A549 (cell line): ENCODE measurements at regions not wholly inside any gene's neighbourhood (a gene's known extent, or its start where the extent isn't known, plus 50 kb on each side); places are given as distances from the start of the nearest gene placed in this dataset.

Source experiments
- ATAC-seq, 2 experiments: fragments of 200-7000 bp in 1 of 2; fragments of >200 bp in 1 of 2; cut with Nextera tagmentation in 1 of 2; cut with Tn5 transposase in 1 of 2; 3 replicates each; pipeline versions ENCODE4 v1.8.0 to v1.9.1; 2018 to 2020; ENCODE audit warnings: mild to moderate bottlenecking in 1 of 2, moderate library complexity in 1 of 2
- CTCF ChIA-PET: fragments of 300-600 bp; sonication (Branson Sonifier 250); formaldehyde crosslinking; extraction: SDS; loops from one replicate; lab custom pipeline; 2021; ENCODE audit warnings: antibody characterized with exemption, inconsistent platforms; lab: Yijun Ruan, JAX
- POLR2A ChIA-PET: fragments of 350-600 bp; formaldehyde crosslinking; extraction: SDS; loops from one replicate; lab custom pipeline; 2021; ENCODE audit warnings: antibody characterized with exemption, inconsistent platforms; lab: Yijun Ruan, JAX
- DNase-seq, 2 experiments: peaks; one replicate each; pipeline versions ENCODE4 v3.0.0 to v3.0.0-alpha.2; 2011 to 2016; ENCODE audit warnings: low read depth in 1 of 2, low spot score in 1 of 2
- FAIRE-seq: peaks from 2 replicates; lab custom pipeline; 2011; peaks lifted over from hg19 to GRCh38; lab: Jason Lieb, UNC
- H3K27ac ChIP-seq, 2 experiments: fragments of >200 bp; sonication (Bioruptor Twin); formaldehyde crosslinking; 3 replicates each; pipeline ENCODE4 v1.5.1; 2016 to 2017
- H3K4me1 ChIP-seq: fragments of >200 bp; sonication (Bioruptor Twin); formaldehyde crosslinking; 3 replicates; pipeline ENCODE4 v1.6.1; 2016
- H3K4me2 ChIP-seq: fragments of >200 bp; sonication (Bioruptor Twin); formaldehyde crosslinking; 3 replicates; pipeline ENCODE4 v1.6.1; 2016
- H3K4me3 ChIP-seq: fragments of >200 bp; sonication (Bioruptor Twin); formaldehyde crosslinking; 3 replicates; pipeline ENCODE4 v1.5.1; 2016
- H3K9me3 ChIP-seq: fragments of >200 bp; sonication (Bioruptor Twin); formaldehyde crosslinking; 3 replicates; pipeline ENCODE4 v1.6.1; 2016
- ATOH8 ChIP-seq: fragments of 250-450 bp; sonication (Bioruptor Pico); IDR thresholded peaks from 2 replicates; pipeline ENCODE4 v1.5.0; 2020; ENCODE audit warnings: low read depth, mild to moderate bottlenecking, moderate library complexity
- BHLHE40 ChIP-seq: IDR thresholded peaks from 2 replicates; pipeline ENCODE4 v1.6.1; 2012; ENCODE audit warnings: low read depth, low read length, inconsistent platforms
- CEBPB ChIP-seq, 2 experiments: fragments of >200 bp in 1 of 2; sonication (Bioruptor Twin) in 1 of 2; formaldehyde crosslinking in 1 of 2; IDR thresholded peaks; 2 replicates each; pipeline ENCODE4 v1.6.1; 2012 to 2016
- CTCF ChIP-seq: fragments of >200 bp; sonication (Bioruptor Twin); formaldehyde crosslinking; IDR thresholded peaks from 3 replicates; pipeline ENCODE4 v1.5.1; 2016
- EP300 ChIP-seq, 2 experiments: fragments of >200 bp; sonication (Bioruptor Twin); formaldehyde crosslinking; IDR thresholded peaks; 2 replicates in 1 of 2; 3 replicates in 1 of 2; pipeline ENCODE4 v1.6.1; 2016 to 2017
- ESRRA ChIP-seq: fragments of 150-350 bp; IDR thresholded peaks from 2 replicates; pipeline ENCODE4 v1.6.1; 2014; ENCODE audit warnings: mild to moderate bottlenecking, low read length, borderline replicate concordance
- HMGXB4 ChIP-seq: fragments of 250-450 bp; sonication (Bioruptor Pico); IDR thresholded peaks from 2 replicates; pipeline ENCODE4 v1.5.0; 2021; ENCODE audit warnings: mild to moderate bottlenecking, moderate library complexity, borderline replicate concordance
- HOXB13 ChIP-seq: fragments of 250-450 bp; sonication (Bioruptor Pico); IDR thresholded peaks from 2 replicates; pipeline ENCODE4 v1.5.0; 2020; ENCODE audit warnings: low read depth, mild to moderate bottlenecking, moderate library complexity
- HOXB5 ChIP-seq: fragments of 250-450 bp; sonication (Bioruptor Pico); IDR thresholded peaks from 2 replicates; pipeline ENCODE4 v1.5.0; 2020; ENCODE audit warnings: mild to moderate bottlenecking, moderate library complexity
- JUNB ChIP-seq: fragments of >200 bp; sonication (Bioruptor Twin); formaldehyde crosslinking; IDR thresholded peaks from 2 replicates; pipeline ENCODE4 v1.6.1; 2016
- KDM1A ChIP-seq: fragments of 200-600 bp; sonication (generic); IDR thresholded peaks from 2 replicates; pipeline ENCODE4 v1.6.1; 2016; ENCODE audit warnings: low read depth, mild to moderate bottlenecking
- KDM5A ChIP-seq: fragments of 200-600 bp; sonication (generic); IDR thresholded peaks from 2 replicates; pipeline ENCODE4 v1.6.1; 2016; ENCODE audit warnings: antibody characterized with exemption, mild to moderate bottlenecking
- MAFK ChIP-seq: fragments of 450-650 bp; IDR thresholded peaks from 2 replicates; pipeline ENCODE4 v1.6.1; 2014; ENCODE audit not compliant: partially characterized antibody
- MAX ChIP-seq: IDR thresholded peaks from 2 replicates; pipeline ENCODE4 v1.6.1; 2012
- MAZ ChIP-seq: fragments of 150-350 bp; IDR thresholded peaks from 2 replicates; pipeline ENCODE4 v1.6.1; 2014; ENCODE audit warnings: antibody characterized with exemption, low read depth, low read length, borderline replicate concordance
- NR3C1 ChIP-seq: fragments of >200 bp; sonication (Bioruptor Twin); formaldehyde crosslinking; IDR thresholded peaks from 3 replicates; pipeline ENCODE4 v1.6.1; 2017
- POLR2A ChIP-seq: IDR thresholded peaks from 2 replicates; pipeline ENCODE4 v1.6.1; 2012; ENCODE audit warnings: mild to moderate bottlenecking, low read length
- RCOR1 ChIP-seq: fragments of 150-350 bp; IDR thresholded peaks from 2 replicates; pipeline ENCODE4 v1.6.1; 2014; ENCODE audit warnings: antibody characterized with exemption, low read length, low read depth
- RFX5 ChIP-seq: fragments of 450-650 bp; IDR thresholded peaks from 2 replicates; pipeline ENCODE4 v1.7.1; 2014; ENCODE audit warnings: antibody characterized with exemption, mild to moderate bottlenecking, moderate library complexity
- SREBF2 ChIP-seq: fragments of 450-650 bp; IDR thresholded peaks from 2 replicates; pipeline ENCODE4 v1.6.1; 2014; ENCODE audit warnings: mild to moderate bottlenecking, moderate library complexity
- TFCP2L1 ChIP-seq: fragments of 250-450 bp; sonication (Bioruptor Pico); IDR thresholded peaks from 2 replicates; pipeline ENCODE4 v1.5.0; 2021; ENCODE audit warnings: mild to moderate bottlenecking
- ZNF302 ChIP-seq: fragments of 250-450 bp; sonication (Bioruptor Pico); IDR thresholded peaks from 2 replicates; pipeline ENCODE4 v1.9.0; 2021; ENCODE audit warnings: inconsistent platforms, mild to moderate bottlenecking, moderate library complexity
- WGBS: methylation state at CpG from one replicate; pipeline ENCODE4 v1.1.6; 2017; ENCODE audit errors: missing lambda C conversion rate; 5-methylcytosine and 5-hydroxymethylcytosine counted together

GRCh38 chr6:126880964-126881363, 237.5 kb upstream of the RSPO3 start:
- no peak overlapping the region for H3K27ac ChIP-seq
- ATAC-seq = no peak
- no peak for TF ChIP-seq HOXB13 (CRISPR knock-in tag)
- TF ChIP-seq ATOH8 = no peak
- no peak for TF ChIP-seq JUNB
- no peak for TF ChIP-seq ZNF302 (CRISPR knock-in tag)
- TF ChIP-seq CTCF = no peak
- no peak for TF ChIP-seq HMGXB4 (CRISPR knock-in tag)
- TF ChIP-seq BHLHE40 = no peak
- no peak for TF ChIP-seq MAFK
- TF ChIP-seq EP300 (IDR thresholded peaks at IDR 0.05) = no peak
- no peak for TF ChIP-seq ESRRA
- no peak for TF ChIP-seq KDM5A
- TF ChIP-seq NR3C1 = no peak
- no peak for TF ChIP-seq KDM1A
- TF ChIP-seq SREBF2 = no peak
- no peak for TF ChIP-seq RCOR1
- no peak for TF ChIP-seq MAZ
- TF ChIP-seq, all 56 proteins: peak for 0
- H3K4me1 ChIP-seq = no peaks in the 10 kb centered on the region
- no peaks in the 10 kb centered on the region for H3K9me3 ChIP-seq
- CTCF ChIA-PET = no interaction called here
- POLR2A ChIA-PET = no interaction called here
- WGBS = 96% methylated on average over 3 of the region's 3 CpGs
- FAIRE-seq = no peak
- no peak overlapping the region for H3K4me3 ChIP-seq
- H3K4me2 ChIP-seq = no peak overlapping the region
- no peak for DNase-seq

- ATAC-seq (no peak), FAIRE-seq (no peak), DNase-seq (no peak)
- POLR2A ChIA-PET = no interaction called here
- no peak for TF ChIP-seq CEBPB (IDR thresholded peaks at IDR 0.05)
- TF ChIP-seq MAFK = no peak
- TF ChIP-seq POLR2A = no peak
- TF ChIP-seq CTCF = no peak
- TF ChIP-seq HOXB5 = no peak
- no peak for TF ChIP-seq MAX
- TF ChIP-seq MAZ = no peak
- no peak for TF ChIP-seq RFX5
- TF ChIP-seq TFCP2L1 (CRISPR knock-in tag) = no peak
- no peak for TF ChIP-seq ZNF302 (CRISPR knock-in tag)
- CTCF ChIA-PET = no interaction called here
- 100% methylated on average over 1 of the region's 1 CpG for WGBS
- Histone ChIP-seq H3K27ac (no peak overlapping the region), H3K4me1 (no peaks in the 10 kb centered on the region), H3K4me2 (no peak overlapping the region), H3K9me3 (no peaks in the 10 kb centered on the region), H3K4me3 (no peak overlapping the region)
Observed at GRCh38 chr6:126886106-126886505, 232.4 kb upstream of the RSPO3 start.
